B cell (primary cell): ENCODE measurements at regions not wholly inside any gene's neighbourhood (a gene's known extent, or its start where the extent isn't known, plus 50 kb on each side); places are given as distances from the start of the nearest gene placed in this dataset.

Experiments used
- ATAC-seq: fragments of 200-7000 bp; cut with Tn5 transposase; one replicate; pipeline ENCODE4 v1.10.0; 2021; ENCODE audit warnings: low read depth, mild to moderate bottlenecking, moderate number of reproducible peaks, moderate library complexity
- CTCF ChIA-PET: fragments of 350-600 bp; sonication (Branson Sonifier 250); formaldehyde crosslinking; loops from one replicate; lab custom pipeline; 2021; ENCODE audit warnings: antibody characterized with exemption, inconsistent platforms; lab: Charles Lee
- POLR2A ChIA-PET: fragments of 350-600 bp; sonication (Branson Sonifier 250); formaldehyde crosslinking; loops from one replicate; lab custom pipeline; 2021; ENCODE audit warnings: antibody characterized with exemption; lab: Charles Lee
- DNase-seq: peaks from one replicate; pipeline ENCODE4 v3.0.0; 2013
- H2AFZ ChIP-seq: 2 replicates; pipeline ENCODE4 v1.6.1; 2012; ENCODE audit warnings: mild to moderate bottlenecking, low read depth, low read length; ENCODE audit not compliant: insufficient read depth, poor library complexity, severe bottlenecking
- H3K27ac ChIP-seq, 2 donors: 1 replicate in 1 of 2; 2 replicates in 1 of 2; pipeline ENCODE4 v1.5.1; 2012 to 2013; ENCODE audit warnings: low read length in 2 of 2, mild to moderate bottlenecking in 2 of 2, moderate library complexity in 1 of 2
- H3K27me3 ChIP-seq, 4 experiments: fragments of 200-600 bp in 1 of 4; sonication (generic) in 1 of 4; replicated peaks in 1 of 4; 1 replicate in 2 of 4; 2 replicates in 2 of 4; pipeline versions ENCODE4 v1.6.1 to v1.7.0; 2013 to 2016; ENCODE audit warnings: low read length in 3 of 4, mild to moderate bottlenecking in 2 of 4, mixed read lengths in 1 of 4, moderate library complexity in 1 of 4; ENCODE audit not compliant: insufficient read depth in 4 of 4, control insufficient read depth in 3 of 4; ENCODE audit errors: control extremely low read depth in 1 of 4
- H3K36me3 ChIP-seq, 2 experiments: replicated peaks in 1 of 2; 1 replicate in 1 of 2; 2 replicates in 1 of 2; pipeline versions ENCODE4 v1.6.1 to v1.7.1; 2013; ENCODE audit warnings: low read length in 1 of 2; ENCODE audit not compliant: insufficient read depth in 2 of 2, control insufficient read depth in 1 of 2; ENCODE audit errors: control extremely low read depth in 1 of 2, extremely low read depth in 1 of 2
- H3K4me1 ChIP-seq, 2 donors: fragments of 200-600 bp in 1 of 2; sonication (generic) in 1 of 2; 1 replicate in 1 of 2; 2 replicates in 1 of 2; pipeline versions ENCODE4 v1.5.1 to v1.6.1; 2013 to 2017; ENCODE audit warnings: low read length in 2 of 2; ENCODE audit not compliant: control insufficient read depth in 2 of 2, insufficient read depth in 2 of 2
- H3K4me2 ChIP-seq: replicated peaks from 2 replicates; pipeline ENCODE3; 2012; ENCODE audit warnings: mild to moderate bottlenecking, low read depth, low read length; ENCODE audit not compliant: poor library complexity, severe bottlenecking
- H3K4me3 ChIP-seq, 5 experiments: fragments of 200-600 bp in 1 of 5; sonication (generic) in 1 of 5; 1 replicate in 3 of 5; 2 replicates in 2 of 5; pipeline versions ENCODE4 v1.5.1 to v1.7.0; 2011 to 2016; ENCODE audit warnings: low read length in 4 of 5, mild to moderate bottlenecking in 4 of 5, low read depth in 2 of 5, control low read depth in 1 of 5, moderate library complexity in 1 of 5; ENCODE audit not compliant: insufficient read depth in 1 of 5; ENCODE audit errors: control extremely low read depth in 1 of 5, extremely low read depth in 1 of 5
- H3K79me2 ChIP-seq: fragments of 200-600 bp; sonication (generic); one replicate; pipeline ENCODE4 v1.6.0; 2016; ENCODE audit warnings: low read length; ENCODE audit not compliant: control insufficient read depth, insufficient read depth
- H3K9ac ChIP-seq: fragments of 200-600 bp; sonication (generic); 2 replicates; pipeline ENCODE4 v1.6.1; 2017; ENCODE audit warnings: mild to moderate bottlenecking, low read length, moderate library complexity
- H3K9me3 ChIP-seq, 3 donors: one replicate each; pipeline versions ENCODE4 v1.6.1 to v1.7.1; 2013; ENCODE audit warnings: low read length in 2 of 3; ENCODE audit not compliant: control insufficient read depth in 2 of 3, insufficient read depth in 1 of 3; ENCODE audit errors: control extremely low read depth in 1 of 3
- H4K20me1 ChIP-seq: 2 replicates; pipeline ENCODE4 v1.6.0; 2012; ENCODE audit warnings: mild to moderate bottlenecking, low read length; ENCODE audit not compliant: insufficient read depth, control insufficient read depth, poor library complexity, severe bottlenecking
- H3K27ac Mint-ChIP-seq: one replicate; pipeline ENCODE4 v1.8.0; 2021; ENCODE audit warnings: mixed read lengths
- H3K27me3 Mint-ChIP-seq: one replicate; pipeline ENCODE4 v1.8.0; 2021; ENCODE audit warnings: mixed read lengths
- H3K4me1 Mint-ChIP-seq: one replicate; pipeline ENCODE4 v1.8.0; 2021; ENCODE audit warnings: mixed read lengths
- H3K4me3 Mint-ChIP-seq: one replicate; pipeline ENCODE4 v1.8.0; 2021; ENCODE audit warnings: mixed read lengths
- H3K9me3 Mint-ChIP-seq: one replicate; pipeline ENCODE4 v1.8.0; 2022; ENCODE audit warnings: mixed read lengths; ENCODE audit not compliant: insufficient read depth
- CTCF ChIP-seq: fragments of 200-600 bp; IDR thresholded peaks from one replicate; pipeline ENCODE4 v1.8.0; 2022; ENCODE audit warnings: antibody characterized with exemption, mild to moderate bottlenecking
- EZH2 ChIP-seq: IDR thresholded peaks from 2 replicates; pipeline ENCODE4 v1.6.1; 2012; ENCODE audit warnings: borderline replicate concordance, low read depth, mild to moderate bottlenecking, moderate library complexity, low read length; ENCODE audit not compliant: insufficient read depth, poor library complexity, severe bottlenecking
- WGBS: methylation state at CpG from one replicate; pipeline ENCODE4 v1.1.5; 2013; ENCODE audit warnings: missing lambda C conversion rate; ENCODE audit not compliant: insufficient coverage; 5-methylcytosine and 5-hydroxymethylcytosine counted together
- intact Hi-C: fragments of 100-400 bp; cut with micrococcal nuclease; formaldehyde crosslinking; loops from one replicate; pipeline ENCODE4 v1.10.0; 2022

GRCh38 chr19:28495046-28495445 lies 717.9 kb downstream of the UQCRFS1 start:
- Histone ChIP-seq H3K79me2 (no peaks in the 10 kb centered on the region), H3K4me2 (no peak overlapping the region), H3K27ac (no peak overlapping the region), H3K4me1 (no peaks in the 10 kb centered on the region), H3K36me3 (no peaks in the 10 kb centered on the region), H2AFZ (no peak overlapping the region), H4K20me1 (no peaks in the 10 kb centered on the region), H3K4me3 (no peak overlapping the region), H3K27me3 (no peaks in the 10 kb centered on the region), H3K9me3 (peaks cover 0 to 13% (median 0%) of the 10 kb centered on the region in 3 donors), H3K9ac (no peak overlapping the region)
- no peak for ATAC-seq
- ChIA-PET POLR2A (no interaction called here), CTCF (no interaction called here)
- intact Hi-C loops: no loop called here
- no peaks in the 10 kb centered on the region for H3K9me3 Mint-ChIP-seq
- no peak overlapping the region for H3K4me3 Mint-ChIP-seq
- DNase-seq: no peak
- H3K27ac Mint-ChIP-seq: no peak overlapping the region
- H3K4me1 Mint-ChIP-seq: no peaks in the 10 kb centered on the region
- 88% methylated on average over 1 of the region's 4 CpGs for WGBS
- no peaks in the 10 kb centered on the region for H3K27me3 Mint-ChIP-seq
- no peak for TF ChIP-seq CTCF
- TF ChIP-seq EZH2: no peak

GRCh38 chr19:28494461-28494860 lies 718.5 kb downstream of the UQCRFS1 start:
- no peak for TF ChIP-seq CTCF
- no peak for TF ChIP-seq EZH2
- H3K79me2 ChIP-seq: no peaks in the 10 kb centered on the region
- no peak for DNase-seq
- H3K36me3 ChIP-seq: no peaks in the 10 kb centered on the region
- ATAC-seq: no peak
- no peaks in the 10 kb centered on the region for H3K9me3 Mint-ChIP-seq
- no peaks in the 10 kb centered on the region for H3K27me3 ChIP-seq
- no peak overlapping the region for H3K4me3 ChIP-seq
- H3K4me2 ChIP-seq: no peak overlapping the region
- H3K9me3 ChIP-seq: peaks cover 0 to 17% (median 0%) of the 10 kb centered on the region in 3 donors
- H3K4me3 Mint-ChIP-seq: no peak overlapping the region
- no peaks in the 10 kb centered on the region for H3K4me1 ChIP-seq
- ChIA-PET CTCF (no interaction called here), POLR2A (no interaction called here)
- no peaks in the 10 kb centered on the region for H3K4me1 Mint-ChIP-seq
- H3K27me3 Mint-ChIP-seq: no peaks in the 10 kb centered on the region
- 69% methylated on average over 3 of the region's 7 CpGs for WGBS
- H3K9ac ChIP-seq: no peak overlapping the region
- intact Hi-C loops: no loop called here
- H2AFZ ChIP-seq: no peak overlapping the region
- H4K20me1 ChIP-seq: no peaks in the 10 kb centered on the region
- no peak overlapping the region for H3K27ac Mint-ChIP-seq
- H3K27ac ChIP-seq: no peak overlapping the region
